ENCODE measurements at regions not wholly inside any gene's neighbourhood (a gene's known extent, or its start where the extent isn't known, plus 50 kb on each side); places are given as distances from the start of the nearest gene placed in this dataset.

DNA sequence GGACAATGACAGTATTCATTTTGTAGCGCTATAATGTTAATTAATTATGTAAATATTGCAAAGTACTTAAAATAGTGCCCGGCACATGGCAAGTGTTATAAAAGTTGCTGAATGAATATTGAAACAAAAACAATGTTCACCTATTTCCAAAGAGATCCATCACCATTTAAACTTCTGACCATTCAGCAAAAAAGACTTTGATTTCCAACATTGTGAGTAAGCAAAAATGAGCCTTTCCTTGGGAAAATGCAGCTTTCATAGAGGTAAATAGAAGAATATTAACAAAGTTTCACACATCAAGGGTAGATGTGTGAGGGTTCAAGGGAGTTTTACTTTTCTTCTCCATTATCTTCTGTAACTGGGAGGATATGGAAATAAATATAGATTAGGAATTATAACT, 1089.4 kb upstream of the C9orf72 start:
- DNase-seq = no peak

DNA sequence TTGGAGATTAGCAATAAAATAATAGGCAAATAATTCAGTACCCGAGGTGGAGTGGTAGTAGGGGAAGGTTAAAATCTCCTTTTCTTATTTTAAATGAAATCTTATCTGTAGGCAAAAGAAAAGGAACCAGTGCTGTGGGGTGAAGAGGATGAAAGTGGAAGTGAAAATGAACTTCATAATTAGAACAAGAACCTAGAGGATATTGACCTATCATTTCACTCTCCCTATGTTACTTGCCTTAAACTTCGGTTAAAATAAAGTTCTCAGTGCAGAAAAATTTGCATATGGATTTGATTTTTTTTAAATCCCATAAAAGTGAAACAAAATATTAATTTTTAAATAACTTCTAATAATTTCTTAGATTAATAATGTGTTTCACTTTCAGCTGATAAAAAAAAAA, 1094.9 kb upstream of the C9orf72 start:
- DNase-seq = no peak

DNA sequence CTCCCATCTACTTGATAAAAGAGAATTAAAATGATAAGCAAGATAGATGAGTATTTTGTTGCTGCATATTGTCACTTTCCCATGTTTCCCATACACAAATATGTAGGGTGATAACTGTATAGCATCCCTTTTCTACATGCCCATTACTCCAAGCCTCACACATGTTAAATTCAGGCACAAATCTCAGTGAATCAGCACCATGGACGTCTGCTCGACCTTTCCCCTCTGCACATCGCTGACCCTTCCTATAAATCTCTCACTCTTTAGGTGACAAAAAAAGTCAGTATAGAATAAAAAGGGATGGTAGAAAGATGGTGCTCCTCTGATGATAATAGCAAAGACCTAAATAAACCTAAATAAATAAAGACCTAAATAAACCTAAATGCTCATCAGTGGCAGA, 1097.7 kb upstream of the C9orf72 start:
- no peak for DNase-seq

DNA sequence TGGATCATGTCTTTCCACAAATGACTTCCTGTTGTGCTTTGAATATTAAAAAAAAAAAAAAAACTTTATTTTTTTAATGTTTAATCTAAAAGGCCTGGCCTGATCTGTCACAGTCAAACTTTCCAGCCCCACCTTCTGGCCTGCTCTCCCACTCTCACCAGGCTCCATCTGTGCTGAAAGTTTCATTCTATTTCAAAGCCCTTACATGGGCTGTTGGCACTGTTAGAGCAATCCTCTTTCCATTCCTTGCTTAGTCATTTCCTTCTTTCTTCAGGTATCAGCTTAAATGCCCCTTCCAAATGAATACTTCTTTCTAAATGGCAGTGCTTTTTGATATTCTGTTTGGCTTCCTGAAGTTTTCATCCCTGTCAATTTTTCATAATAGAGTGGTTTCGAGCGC, 1104.8 kb upstream of the C9orf72 start:
- DNase-seq = no peak

DNA sequence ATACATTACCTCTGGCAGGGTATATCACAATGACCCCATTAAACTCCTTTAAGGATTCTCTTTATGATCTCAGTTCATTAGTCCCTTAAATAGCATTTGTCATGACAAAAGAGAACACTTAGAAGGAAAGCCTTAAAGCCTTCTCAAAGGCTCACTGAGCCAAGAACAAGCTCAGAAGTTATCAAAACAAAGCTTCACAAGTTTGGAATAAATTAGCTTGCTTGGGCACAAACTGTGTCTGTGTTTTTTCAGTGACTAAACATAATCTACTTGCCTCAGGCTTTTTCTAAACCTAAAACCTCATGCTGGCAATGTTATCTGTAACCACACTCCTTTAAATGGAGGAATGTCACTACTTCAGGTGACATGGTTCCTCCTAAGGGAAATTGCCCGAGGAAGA, 1114.9 kb upstream of the C9orf72 start:
- no peak for DNase-seq

DNA sequence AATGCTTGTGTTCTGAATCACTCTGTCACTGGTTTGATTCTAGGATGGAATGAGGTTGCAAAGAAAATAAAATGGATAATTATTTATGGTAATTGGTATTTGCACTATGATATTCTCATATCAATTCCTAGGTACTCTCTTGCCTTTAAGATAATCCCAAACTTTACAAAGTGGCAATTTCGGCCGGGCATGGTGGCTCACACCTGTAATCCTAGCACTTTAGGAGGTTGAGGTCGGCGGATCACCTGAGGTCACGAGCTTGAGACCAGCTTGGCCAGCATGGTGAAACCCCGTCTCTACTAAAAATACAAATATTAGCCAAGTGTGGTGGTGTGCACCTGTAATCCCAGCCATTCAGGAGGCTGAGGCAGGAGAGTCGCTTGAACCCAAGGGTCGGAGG, 1118.7 kb upstream of the C9orf72 start:
- DNase-seq = no peak

DNA sequence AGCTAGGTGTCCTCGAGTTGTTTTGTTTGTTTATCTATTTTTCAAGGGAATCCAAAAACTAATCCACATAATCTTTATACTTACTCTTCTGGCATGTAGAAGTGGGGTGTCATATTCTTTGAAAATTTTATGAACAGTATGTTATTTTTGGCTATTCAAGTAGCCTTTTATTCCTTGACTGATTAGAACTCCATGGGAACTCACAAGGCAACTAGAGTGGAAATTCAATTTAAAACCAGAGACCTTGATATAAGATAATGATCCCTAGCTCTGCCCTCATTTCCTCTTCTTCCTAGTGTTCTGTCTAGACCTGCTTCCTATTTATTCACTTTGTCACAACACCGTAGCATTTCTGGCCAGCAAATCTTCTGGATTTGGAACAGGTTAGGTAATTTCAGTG, 1123.7 kb upstream of the C9orf72 start:
- DNase-seq = no peak

DNA sequence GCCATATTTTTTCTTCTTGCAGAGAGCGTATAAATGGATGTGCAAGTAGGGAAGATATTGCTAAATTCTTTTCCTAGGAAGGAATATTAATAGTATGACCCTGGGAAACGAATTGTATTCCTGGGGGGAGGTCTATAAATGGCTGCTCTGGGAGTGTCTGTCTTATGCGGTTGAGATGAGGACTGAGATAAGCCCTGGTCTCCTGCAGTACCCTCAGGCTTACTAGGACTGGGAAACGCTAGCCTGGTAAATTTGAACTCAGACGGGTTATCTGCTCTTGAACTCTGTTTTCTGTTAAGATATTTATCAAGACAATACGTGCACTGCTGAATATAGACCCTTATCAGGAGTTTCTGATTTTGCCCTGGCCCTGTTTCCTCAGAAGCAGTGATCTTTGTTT, 1126.4 kb upstream of the C9orf72 start:
- no peak for DNase-seq

DNA sequence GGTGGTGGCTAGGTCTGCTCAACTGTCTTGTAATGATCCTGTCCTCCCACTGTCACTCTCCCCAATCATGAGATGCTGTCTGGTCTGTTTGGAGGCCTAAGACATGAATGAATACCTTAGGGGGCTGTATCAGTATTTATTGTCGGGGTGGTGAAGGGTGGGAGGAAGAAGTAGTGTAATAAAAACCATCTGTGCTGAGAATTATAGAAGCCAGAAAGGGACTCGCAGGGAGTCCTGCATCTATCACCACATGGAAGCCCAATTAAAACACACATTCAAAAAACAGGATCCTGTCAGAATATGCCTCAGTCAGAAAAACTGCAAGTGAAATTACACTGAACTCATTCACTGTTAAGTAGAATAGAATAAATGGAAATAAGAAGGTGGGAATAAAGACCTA, 1134.3 kb upstream of the C9orf72 start:
- DNase-seq = no peak

DNA sequence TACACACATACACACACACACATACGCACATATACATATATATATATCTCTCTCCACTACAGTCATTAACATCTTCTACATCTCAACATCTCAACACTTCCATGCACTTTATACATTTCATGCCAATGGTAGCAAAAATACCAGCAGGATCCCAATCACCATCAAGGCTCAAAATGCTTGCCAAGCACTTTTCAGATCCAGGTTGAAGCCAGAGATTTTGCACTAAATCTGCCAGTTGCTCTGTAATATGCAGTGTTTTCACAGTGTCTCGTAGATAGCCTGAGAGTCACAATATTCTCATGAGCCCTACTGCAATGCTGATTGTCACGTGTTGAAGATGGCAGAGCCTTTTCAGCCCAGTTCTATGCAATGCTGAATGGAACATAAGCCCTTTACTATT, 1140.9 kb upstream of the C9orf72 start:
- DNase-seq = no peak

DNA sequence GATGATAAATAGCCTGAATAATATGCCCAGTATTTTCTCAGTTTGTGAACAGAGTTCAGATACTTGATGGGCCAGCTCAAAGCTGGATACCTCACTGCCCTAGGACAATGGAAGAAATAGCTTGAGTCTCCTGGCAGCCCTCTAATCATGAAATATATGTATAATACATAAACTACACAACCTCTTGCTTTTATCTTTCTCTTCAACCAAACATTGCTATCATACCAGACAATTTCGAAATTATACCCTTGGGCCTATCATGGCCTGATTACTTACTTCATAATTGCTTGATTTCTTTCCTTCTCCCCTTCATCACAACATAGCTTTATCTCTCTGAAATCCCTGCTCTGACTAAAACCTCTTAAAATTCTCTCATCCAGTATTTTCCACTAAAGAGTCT, 1144.9 kb upstream of the C9orf72 start:
- DNase-seq = no peak

DNA sequence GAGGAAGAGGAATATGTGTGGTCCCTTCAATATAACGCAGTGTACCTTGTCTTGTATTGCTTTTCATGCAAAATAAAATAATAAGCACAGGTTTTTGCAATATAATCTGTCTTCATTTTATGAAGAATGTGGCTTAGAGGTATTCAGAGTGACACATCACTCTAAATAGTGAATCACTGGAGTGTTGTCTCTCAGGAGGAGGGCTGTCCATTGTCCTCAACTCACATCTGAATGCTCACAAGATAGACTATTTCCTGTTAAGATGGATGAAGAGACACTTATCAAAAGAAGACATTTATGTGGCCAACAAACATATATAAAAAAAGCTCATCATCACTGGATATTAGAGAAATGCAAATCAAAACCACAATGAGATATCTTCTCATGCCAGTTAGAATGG, 1147.5 kb upstream of the C9orf72 start:
- DNase-seq = no peak

DNA sequence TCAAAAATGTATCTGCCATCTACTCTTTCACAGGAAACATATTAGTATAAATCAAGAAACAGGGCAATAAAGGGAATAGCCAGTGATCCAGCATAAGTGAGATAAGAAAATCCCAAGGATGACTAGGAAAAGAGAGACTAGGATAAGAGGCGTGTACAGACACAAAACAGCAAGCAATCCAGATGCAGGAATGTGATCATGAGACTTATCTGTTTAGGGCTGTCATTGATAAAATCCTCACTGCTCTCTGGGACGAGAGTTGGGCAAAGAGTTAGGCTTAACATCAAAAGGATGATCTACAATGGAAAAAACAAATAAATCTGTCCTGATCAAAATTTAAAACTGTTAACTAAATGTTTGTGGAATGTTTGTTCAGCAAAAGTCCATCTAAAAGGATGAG, 1156.8 kb upstream of the C9orf72 start:
- no peak for DNase-seq

DNA sequence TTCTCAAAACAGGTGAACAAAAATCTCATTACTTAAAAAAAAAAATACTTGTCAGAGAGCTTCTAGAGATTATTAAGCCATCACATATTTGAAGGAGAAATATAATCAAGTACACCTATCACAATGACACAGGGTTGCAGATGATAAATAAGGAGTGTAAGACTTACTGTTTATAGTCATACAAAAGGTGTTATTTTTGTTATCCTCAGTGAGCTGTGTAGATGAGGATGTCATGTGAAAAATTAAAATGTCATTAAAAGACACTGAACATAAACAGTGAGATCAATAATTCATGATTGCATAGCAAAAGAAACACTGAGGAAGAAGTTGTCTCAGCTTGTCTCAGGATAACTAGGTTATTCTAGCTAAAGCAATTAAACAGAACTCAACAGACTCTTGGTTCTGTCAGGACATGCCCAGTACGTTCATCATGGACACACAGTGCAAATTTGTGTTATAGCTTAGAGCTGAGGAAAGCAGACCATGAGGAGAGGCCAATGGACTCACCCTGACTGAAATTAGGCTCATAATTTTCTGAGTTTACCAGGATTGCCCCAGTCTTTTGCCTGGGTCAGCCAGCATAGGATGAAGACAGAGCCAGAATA, 1162.6 kb upstream of the C9orf72 start:
- no peak for DNase-seq

DNA sequence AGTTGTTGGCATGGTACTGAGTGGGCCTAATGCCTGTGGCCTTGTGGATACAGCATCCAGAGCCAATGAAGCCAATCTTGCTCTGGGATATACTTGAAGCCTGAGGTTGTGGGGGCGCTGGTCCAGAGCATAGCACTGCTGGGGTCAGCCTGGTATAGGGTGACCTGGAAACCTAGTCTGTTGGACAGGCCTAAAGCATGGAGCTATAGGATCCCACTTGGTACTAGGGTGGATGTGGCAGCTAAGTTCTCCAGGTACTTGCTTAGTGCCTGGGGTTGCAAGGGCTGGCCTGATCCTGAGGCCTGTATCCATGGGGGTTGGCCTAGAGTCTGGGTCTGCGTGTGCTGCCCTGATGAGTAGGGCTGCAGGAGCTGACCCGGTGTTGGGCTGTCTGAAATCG, 1168.2 kb upstream of the C9orf72 start:
- no peak for DNase-seq

DNA sequence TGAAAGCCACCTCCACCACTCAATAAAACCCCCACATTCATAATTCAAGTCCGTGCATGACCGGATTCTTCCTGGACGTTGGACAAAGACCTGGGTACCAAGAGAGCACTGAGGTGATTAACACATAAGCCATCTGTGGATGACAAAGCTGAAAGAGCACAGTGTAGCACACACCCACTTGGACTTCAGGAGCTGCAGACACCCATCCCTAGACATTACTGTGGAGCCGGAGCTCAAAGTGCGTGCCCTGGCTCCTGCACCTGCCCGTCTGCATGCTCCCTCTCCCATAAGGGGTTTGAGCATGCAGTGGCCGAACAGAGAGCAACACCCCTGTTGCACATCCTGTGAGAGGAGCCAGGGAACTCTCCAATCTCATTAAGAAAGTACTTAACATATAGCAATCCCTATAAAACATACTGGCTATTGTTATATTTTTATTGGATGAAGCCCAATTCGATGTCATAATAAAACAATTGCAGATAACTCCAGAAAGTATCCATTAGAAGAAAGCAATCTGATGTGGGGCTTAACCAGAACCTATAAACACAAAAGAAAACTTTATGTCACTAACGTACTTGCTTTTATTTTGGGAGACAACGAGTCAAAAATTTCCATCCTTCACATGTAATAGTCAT, 1174.2 kb upstream of the C9orf72 start:
- DNase-seq = no peak

DNA sequence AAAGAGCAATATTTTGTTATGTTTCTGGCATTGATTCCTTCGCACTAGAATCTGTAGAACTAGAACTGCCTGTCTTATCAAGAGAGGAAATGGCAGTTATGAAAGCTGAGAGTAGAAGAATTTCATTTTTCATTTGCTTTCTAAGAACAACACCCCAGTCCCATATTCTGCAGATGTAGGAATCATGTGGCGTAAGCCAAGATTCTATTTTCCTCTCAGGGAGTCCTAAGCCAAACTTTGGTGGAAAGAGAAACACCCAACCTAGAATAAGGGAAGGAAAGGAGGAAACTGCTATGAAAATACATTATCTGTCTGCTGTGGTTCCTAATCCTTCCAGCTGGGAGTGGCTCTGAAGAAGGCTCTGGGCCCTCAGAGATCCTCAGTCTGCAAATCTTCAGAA, 1176.9 kb upstream of the C9orf72 start:
- no peak for DNase-seq

DNA sequence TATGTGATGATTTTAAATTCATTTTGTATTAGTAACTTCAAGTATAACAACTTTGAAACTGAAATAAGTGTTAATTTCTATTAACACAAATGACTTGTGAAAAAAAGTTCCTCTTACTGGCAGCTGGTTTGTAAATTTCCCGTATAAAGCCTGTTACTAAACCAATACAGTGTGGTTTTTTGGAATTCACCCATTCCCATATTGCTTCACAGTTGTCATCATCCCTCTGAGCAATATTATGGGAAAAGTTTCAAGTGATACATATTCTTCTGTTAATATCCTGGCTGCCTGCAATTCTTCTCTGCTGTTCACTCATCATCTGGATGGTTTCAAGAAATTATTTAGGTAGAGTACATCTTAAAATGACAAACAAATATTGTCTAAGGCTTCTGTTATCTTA, 1185.1 kb upstream of the C9orf72 start:
- no peak for DNase-seq

DNA sequence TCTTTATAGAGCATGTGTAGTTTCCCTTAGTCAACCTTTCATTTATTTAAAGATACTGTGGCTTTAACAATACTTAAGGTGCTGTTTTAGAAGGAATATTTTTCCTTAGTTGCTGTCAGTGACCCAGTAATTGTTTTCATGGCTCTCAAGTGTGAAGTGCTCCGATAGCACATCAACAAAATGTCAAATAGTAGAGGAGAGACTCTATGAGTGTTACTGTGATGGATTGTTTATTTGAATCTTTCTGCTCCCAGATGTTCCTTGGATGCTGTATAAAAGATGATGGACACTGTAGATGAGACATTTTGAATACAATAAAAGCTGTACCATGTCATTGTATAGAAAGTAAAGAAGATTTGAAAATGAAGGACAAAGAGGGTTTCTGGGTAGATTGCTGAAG, 1185.7 kb upstream of the C9orf72 start:
- no peak for DNase-seq

DNA sequence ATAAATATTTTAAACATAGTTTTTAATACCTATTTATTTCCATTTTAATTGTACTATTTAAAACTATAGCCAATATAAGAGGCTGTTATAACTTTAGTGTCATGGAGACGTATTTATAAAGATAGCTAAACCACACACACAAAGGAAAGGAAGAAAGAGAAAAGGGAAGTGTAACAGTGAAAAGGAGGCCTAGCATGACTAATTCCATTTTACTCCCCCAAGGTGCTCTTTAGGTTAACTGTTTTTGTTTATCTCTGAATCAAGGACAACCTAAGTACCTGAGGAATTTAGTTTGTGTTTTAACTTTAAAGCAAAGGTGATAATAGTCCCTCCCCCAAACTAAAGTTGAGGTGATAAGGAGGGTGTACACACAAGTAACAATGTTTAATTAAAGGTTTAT, 1188.9 kb upstream of the C9orf72 start:
- DNase-seq = no peak

DNA sequence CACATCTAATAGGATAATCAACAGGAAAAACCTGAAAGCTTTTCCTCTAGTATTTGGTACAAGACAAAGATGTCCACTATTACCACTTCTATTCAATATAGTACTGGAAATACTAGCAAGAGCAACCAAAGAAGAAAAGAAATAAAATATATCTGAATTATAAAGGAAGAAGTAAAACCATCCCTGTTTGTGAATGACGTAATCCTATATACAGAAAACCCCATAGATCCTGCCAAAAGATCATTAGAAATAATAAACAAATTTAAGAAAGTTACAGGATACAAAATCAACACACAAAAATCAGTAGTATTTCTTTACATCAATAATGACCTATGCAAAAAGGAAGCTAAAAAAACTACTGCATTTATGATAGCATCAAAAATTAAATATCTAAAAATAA, 1191.3 kb upstream of the C9orf72 start:
- DNase-seq = no peak

DNA sequence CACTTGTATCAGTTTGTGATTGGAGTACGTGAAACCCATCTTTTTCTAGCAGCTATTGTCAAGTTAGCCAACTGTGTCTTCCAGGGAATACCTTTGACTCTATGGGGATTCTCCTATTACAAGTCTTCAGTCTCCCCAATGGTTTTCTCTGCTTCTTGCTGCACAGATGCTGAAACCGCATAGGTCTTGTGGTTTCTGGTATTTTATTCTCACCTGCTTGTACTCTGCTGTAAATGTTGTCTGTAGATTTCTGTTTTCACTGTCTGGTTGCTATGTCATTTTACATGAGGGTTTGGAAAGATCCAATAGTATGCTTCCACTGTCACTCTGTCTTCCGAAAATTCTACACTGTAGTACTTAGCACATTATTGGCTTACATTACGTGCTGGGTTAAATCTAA, 1196.9 kb upstream of the C9orf72 start:
- DNase-seq = no peak

DNA sequence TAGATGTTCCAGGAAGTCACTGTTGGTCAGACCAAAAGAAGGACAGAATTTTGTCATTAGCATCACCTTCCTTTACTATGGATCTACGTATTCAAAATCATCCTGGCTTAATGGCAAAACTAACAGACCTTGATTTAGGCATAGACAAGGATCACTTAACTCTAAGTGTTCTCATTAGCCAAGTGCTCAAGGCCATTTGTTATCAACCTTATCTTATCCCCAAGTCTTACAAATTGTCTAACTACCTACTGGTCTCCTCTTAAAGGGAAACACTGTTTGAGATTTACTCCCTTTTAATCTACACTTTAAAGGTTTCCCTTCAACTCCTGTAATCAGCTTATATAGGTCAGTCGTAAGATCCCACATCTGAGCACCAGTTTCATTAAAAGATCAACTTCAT, 1197.5 kb upstream of the C9orf72 start:
- no peak for DNase-seq

DNA sequence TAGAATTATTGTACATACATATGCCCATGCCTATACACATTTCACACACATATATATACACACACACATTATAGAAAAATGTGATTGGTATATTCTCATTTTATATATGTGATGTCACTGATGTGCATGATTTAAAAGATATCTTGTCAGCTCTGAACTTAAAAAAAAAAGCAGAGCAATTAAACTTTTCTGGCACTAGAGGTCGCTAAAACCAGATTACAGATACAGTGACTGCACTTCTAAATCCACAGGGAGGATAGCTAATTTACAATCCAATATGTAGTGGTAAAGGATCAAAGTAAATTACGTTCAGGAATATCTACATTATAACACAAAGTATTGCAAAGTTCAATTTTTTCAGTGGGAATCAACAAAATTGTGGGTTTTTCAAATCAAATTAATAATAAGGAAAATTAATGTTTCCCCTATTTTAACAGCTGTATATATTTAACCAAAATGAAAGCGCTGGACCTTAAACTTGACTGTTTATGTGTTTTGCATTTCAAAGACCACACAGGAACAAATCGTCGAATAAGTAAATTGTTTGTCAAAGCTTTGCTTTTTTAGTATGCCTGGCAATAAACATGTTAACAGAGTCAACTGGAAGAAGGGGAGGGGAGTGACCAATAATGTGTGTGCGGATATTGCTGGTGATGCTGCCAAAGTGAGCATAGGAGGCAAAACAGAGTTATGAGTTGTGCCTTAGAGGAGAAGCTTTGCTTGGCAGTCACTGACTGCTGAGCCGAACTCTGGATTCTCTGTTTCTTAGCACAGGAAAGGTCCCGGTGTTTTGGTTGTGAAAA, 1201.4 kb upstream of the C9orf72 start:
- no peak for DNase-seq

DNA sequence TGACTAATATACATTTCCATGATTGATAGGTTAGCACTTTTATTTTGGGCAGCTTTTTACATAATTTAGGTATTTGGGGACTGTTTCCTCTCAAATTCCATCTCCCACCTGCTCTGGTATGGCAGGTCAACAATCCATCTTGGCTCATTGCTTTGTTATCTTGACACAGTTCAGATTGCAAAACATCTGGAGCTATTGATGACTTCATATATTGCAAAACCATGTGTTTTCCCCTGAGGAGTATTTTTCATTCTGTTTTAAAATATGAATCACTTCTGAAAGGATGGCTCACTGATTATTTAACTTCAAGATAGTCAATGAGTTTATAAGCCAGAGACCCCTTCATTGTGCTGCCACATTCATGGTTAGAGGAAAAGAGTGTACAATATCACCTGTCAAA, 1206.0 kb upstream of the C9orf72 start:
- no peak for DNase-seq
